HFF-Myc (cell line): ENCODE measurements at regions not wholly inside any gene's neighbourhood (a gene's known extent, or its start where the extent isn't known, plus 50 kb on each side); places are given as distances from the start of the nearest gene placed in this dataset.

Experiments
- DNase-seq: peaks from one replicate; pipeline ENCODE4 v3.0.0-alpha.2; 2011; ENCODE audit warnings: low read depth; ENCODE audit errors: extremely low read depth
- H3K4me3 ChIP-seq: replicated peaks from 2 replicates; pipeline ENCODE4 v1.5.1; 2011; ENCODE audit warnings: low read depth, mild to moderate bottlenecking, control low read depth, low read length
- CTCF ChIP-seq: IDR thresholded peaks from 2 replicates; pipeline ENCODE4 v1.5.1; 2012; ENCODE audit warnings: mild to moderate bottlenecking, low read depth, low read length, control low read depth; ENCODE audit errors: missing control alignments

GRCh38 chr5:66538531-66538930 is 57.7 kb upstream of the MAST4 start:
- no peak for DNase-seq
- TF ChIP-seq CTCF: no peak
- H3K4me3 ChIP-seq: no peak overlapping the region

GRCh38 chr5:66540078-66540477 is 56.1 kb upstream of the MAST4 start:
- H3K4me3 ChIP-seq: no peak overlapping the region
- DNase-seq: no peak
- no peak for TF ChIP-seq CTCF

GRCh38 chr5:66542711-66543110 is 53.5 kb upstream of the MAST4 start:
- no peak for TF ChIP-seq CTCF
- DNase-seq: no peak
- H3K4me3 ChIP-seq: no peak overlapping the region
